HG03565 (cell line): ENCODE measurements at regions not wholly inside any gene's neighbourhood (a gene's known extent, or its start where the extent isn't known, plus 50 kb on each side); places are given as distances from the start of the nearest gene placed in this dataset.
"Not testable (repeated sequence)": the region's sequence is repeated elsewhere in the genome, so short reads cannot be mapped to it uniquely, and the experiment has no call there.

Experiments used
- ATAC-seq: cut with Tn5 transposase; IDR thresholded peaks from one replicate; pipeline ENCODE4 v1.9.1; 2021; ENCODE audit warnings: mild to moderate bottlenecking, moderate library complexity; ENCODE audit not compliant: unreplicated experiment

- ATAC-seq = no peak
These were observed 364.0 kb downstream of the CNTN6 start for GRCh38 chr3:1456781-1457311.

GRCh38 chr3:1462371-1462770 is 369.5 kb downstream of the CNTN6 start:
- no peak for ATAC-seq

- no peak for ATAC-seq
These were observed 370.1 kb downstream of the CNTN6 start for GRCh38 chr3:1462856-1463450.

- ATAC-seq = not testable (repeated sequence)
These were observed 372.3 kb downstream of the CNTN6 start for GRCh38 chr3:1465091-1465490.

- ATAC-seq = no peak
These were observed 375.3 kb downstream of the CNTN6 start for GRCh38 chr3:1468145-1468544.

- no peak for ATAC-seq
These were observed 376.4 kb downstream of the CNTN6 start for GRCh38 chr3:1469248-1469647.

GRCh38 chr3:1469687-1470086 is 376.9 kb downstream of the CNTN6 start:
- no peak for ATAC-seq

- no peak for ATAC-seq
These were observed 384.8 kb downstream of the CNTN6 start for GRCh38 chr3:1477669-1478068.

GRCh38 chr3:1495466-1495865 is 402.6 kb downstream of the CNTN6 start:
- ATAC-seq = no peak

GRCh38 chr3:1499694-1500093 is 406.9 kb downstream of the CNTN6 start:
- ATAC-seq = no peak

- ATAC-seq = no peak
These were observed 408.7 kb downstream of the CNTN6 start for GRCh38 chr3:1501406-1502115.

- ATAC-seq = no peak
These were observed 413.3 kb downstream of the CNTN6 start for GRCh38 chr3:1506090-1506489.

- ATAC-seq = no peak
These were observed 420.8 kb downstream of the CNTN6 start for GRCh38 chr3:1513662-1514061.

- ATAC-seq = no peak
These were observed 423.1 kb downstream of the CNTN6 start for GRCh38 chr3:1515882-1516281.

- ATAC-seq = no peak
These were observed 435.0 kb downstream of the CNTN6 start for GRCh38 chr3:1527786-1528185.

GRCh38 chr3:1528621-1529020 is 435.8 kb downstream of the CNTN6 start:
- ATAC-seq = no peak

GRCh38 chr3:1529676-1530075 is 436.9 kb downstream of the CNTN6 start:
- ATAC-seq = no peak

- no peak for ATAC-seq
These were observed 439.2 kb downstream of the CNTN6 start for GRCh38 chr3:1531981-1532380.

- ATAC-seq = no peak
These were observed 440.2 kb downstream of the CNTN6 start for GRCh38 chr3:1532935-1533606.

- no peak for ATAC-seq
These were observed 440.9 kb downstream of the CNTN6 start for GRCh38 chr3:1533763-1534162.

GRCh38 chr3:1534252-1534651 is 441.4 kb downstream of the CNTN6 start:
- no peak for ATAC-seq

- no peak for ATAC-seq
These were observed 442.5 kb downstream of the CNTN6 start for GRCh38 chr3:1535361-1535760.
